WTC11 (cell line): ENCODE measurements at regions not wholly inside any gene's neighbourhood (a gene's known extent, or its start where the extent isn't known, plus 50 kb on each side); places are given as distances from the start of the nearest gene placed in this dataset.

Experiments
- ATAC-seq: fragments of 200-7000 bp; cut with Tn5 transposase; 2 replicates; pipeline ENCODE4 v1.10.0; 2021; ENCODE audit warnings: mild to moderate bottlenecking, moderate library complexity
- CTCF ChIA-PET: fragments of 300-600 bp; sonication (Branson Sonifier 250); formaldehyde crosslinking; loops from one replicate; lab custom pipeline; 2021; ENCODE audit warnings: antibody characterized with exemption; lab: Charles Lee
- POLR2A ChIA-PET: fragments of 350-600 bp; sonication (Branson Sonifier 250); formaldehyde crosslinking; loops from one replicate; lab custom pipeline; 2021; ENCODE audit warnings: antibody characterized with exemption; lab: Charles Lee
- DNase-seq: peaks from one replicate; pipeline ENCODE4 v3.0.0; 2021; ENCODE audit warnings: low spot score
- H3K27ac Mint-ChIP-seq: 2 replicates; pipeline ENCODE4 v1.8.0; 2021; ENCODE audit warnings: mixed read lengths
- H3K27me3 Mint-ChIP-seq: 2 replicates; pipeline ENCODE4 v1.8.0; 2021; ENCODE audit warnings: low read depth, mild to moderate bottlenecking, moderate library complexity, mixed read lengths
- H3K36me3 Mint-ChIP-seq: 2 replicates; pipeline ENCODE4 v1.8.0; 2021; ENCODE audit warnings: mixed read lengths
- H3K4me1 Mint-ChIP-seq: 2 replicates; pipeline ENCODE4 v1.8.0; 2022; ENCODE audit warnings: mixed read lengths
- H3K4me3 Mint-ChIP-seq: 2 replicates; pipeline ENCODE4 v1.8.0; 2021; ENCODE audit warnings: mild to moderate bottlenecking, moderate library complexity, mixed read lengths
- H3K9me3 Mint-ChIP-seq: 2 replicates; pipeline ENCODE4 v1.8.0; 2021; ENCODE audit warnings: mixed read lengths
- AFF4 ChIP-seq: sonication (generic); formaldehyde crosslinking; IDR thresholded peaks from 2 replicates; pipeline ENCODE4 v1.8.1; 2023; ENCODE audit warnings: mild to moderate bottlenecking, missing genetic modification reagents, borderline replicate concordance
- ARID4B ChIP-seq: sonication (generic); formaldehyde crosslinking; IDR thresholded peaks from 2 replicates; pipeline ENCODE4 v1.8.0; 2023; ENCODE audit warnings: missing genetic modification reagents, mild to moderate bottlenecking, borderline replicate concordance
- ATF3 ChIP-seq: sonication (generic); formaldehyde crosslinking; conservative IDR thresholded peaks from 2 replicates; pipeline ENCODE4 v1.8.1; 2022; ENCODE audit warnings: mild to moderate bottlenecking, missing genetic modification reagents
- CREB1 ChIP-seq: sonication (generic); formaldehyde crosslinking; IDR thresholded peaks from 2 replicates; pipeline ENCODE4 v1.8.0; 2023; ENCODE audit warnings: mild to moderate bottlenecking, missing genetic modification reagents
- CREM ChIP-seq: sonication (generic); formaldehyde crosslinking; IDR thresholded peaks from 2 replicates; pipeline ENCODE4 v1.8.1; 2022; ENCODE audit warnings: mild to moderate bottlenecking, missing genetic modification reagents, moderate library complexity
- CTCF ChIP-seq: fragments of 200-600 bp; IDR thresholded peaks from 2 replicates; pipeline ENCODE4 v1.8.0; 2022; ENCODE audit warnings: antibody characterized with exemption
- E2F5 ChIP-seq: sonication (generic); formaldehyde crosslinking; IDR thresholded peaks from 2 replicates; pipeline ENCODE4 v1.8.1; 2022; ENCODE audit warnings: mild to moderate bottlenecking, moderate library complexity, missing genetic modification reagents
- EMX1 ChIP-seq: fragments of 250-450 bp; sonication (Bioruptor Pico); IDR thresholded peaks from 2 replicates; pipeline ENCODE4 v1.8.0; 2021; ENCODE audit warnings: mild to moderate bottlenecking
- ETV6 ChIP-seq: sonication (generic); formaldehyde crosslinking; IDR thresholded peaks from 2 replicates; pipeline ENCODE4 v1.8.1; 2022; ENCODE audit warnings: mild to moderate bottlenecking, missing genetic modification reagents
- FOXK1 ChIP-seq: sonication (generic); formaldehyde crosslinking; IDR thresholded peaks from 2 replicates; pipeline ENCODE4 v1.8.0; 2022; ENCODE audit warnings: mild to moderate bottlenecking, moderate library complexity, missing genetic modification reagents
- HMGA2 ChIP-seq: fragments of 250-450 bp; sonication (Bioruptor Pico); IDR thresholded peaks from 2 replicates; pipeline ENCODE4 v1.4.0; 2021; ENCODE audit warnings: mild to moderate bottlenecking, moderate library complexity
- IRF1 ChIP-seq: sonication (generic); formaldehyde crosslinking; IDR thresholded peaks from 2 replicates; pipeline ENCODE4 v1.8.0; 2023; ENCODE audit warnings: missing genetic modification reagents
- NFYB ChIP-seq: sonication (generic); formaldehyde crosslinking; conservative IDR thresholded peaks from 2 replicates; pipeline ENCODE4 v1.8.0; 2022; ENCODE audit warnings: low read depth, missing genetic modification reagents
- NR2C2 ChIP-seq: sonication (generic); formaldehyde crosslinking; IDR thresholded peaks from 2 replicates; pipeline ENCODE4 v1.8.0; 2022; ENCODE audit warnings: mild to moderate bottlenecking, missing genetic modification reagents
- PREB ChIP-seq: sonication (generic); formaldehyde crosslinking; IDR thresholded peaks from 2 replicates; pipeline ENCODE4 v1.8.1; 2022; ENCODE audit warnings: mild to moderate bottlenecking, missing genetic modification reagents, moderate library complexity, borderline replicate concordance
- PRRX2 ChIP-seq: fragments of 250-450 bp; sonication (Bioruptor Pico); IDR thresholded peaks from 2 replicates; pipeline ENCODE4 v1.8.0; 2021; ENCODE audit warnings: mild to moderate bottlenecking
- RELA ChIP-seq: sonication (generic); formaldehyde crosslinking; IDR thresholded peaks from 2 replicates; pipeline ENCODE4 v1.8.1; 2022; ENCODE audit warnings: missing genetic modification reagents, mild to moderate bottlenecking, borderline replicate concordance
- RORB ChIP-seq: fragments of 250-450 bp; sonication (Bioruptor Pico); IDR thresholded peaks from 2 replicates; pipeline ENCODE4 v1.9.0; 2021; ENCODE audit warnings: mild to moderate bottlenecking
- SMAD4 ChIP-seq: sonication (generic); formaldehyde crosslinking; IDR thresholded peaks from 2 replicates; pipeline ENCODE4 v1.8.0; 2022; ENCODE audit warnings: mild to moderate bottlenecking, missing genetic modification reagents
- ZNF121 ChIP-seq: sonication (generic); formaldehyde crosslinking; IDR thresholded peaks from 2 replicates; pipeline ENCODE4 v1.8.0; 2023; ENCODE audit warnings: missing genetic modification reagents
- ZNF138 ChIP-seq: sonication (generic); formaldehyde crosslinking; conservative IDR thresholded peaks from 2 replicates; pipeline ENCODE4 v1.8.1; 2022; ENCODE audit warnings: mild to moderate bottlenecking, moderate library complexity, missing genetic modification reagents
- ZNF219 ChIP-seq: sonication (generic); formaldehyde crosslinking; IDR thresholded peaks from 2 replicates; pipeline ENCODE4 v1.8.0; 2023; ENCODE audit warnings: missing genetic modification reagents, mild to moderate bottlenecking, borderline replicate concordance
- ZNF263 ChIP-seq: sonication (generic); formaldehyde crosslinking; IDR thresholded peaks from 2 replicates; pipeline ENCODE4 v1.8.1; 2022; ENCODE audit warnings: low read depth, mild to moderate bottlenecking, moderate library complexity, missing genetic modification reagents
- ZNF416 ChIP-seq: fragments of 250-450 bp; sonication (Bioruptor Pico); IDR thresholded peaks from 2 replicates; pipeline ENCODE4 v1.9.0; 2021; ENCODE audit warnings: mild to moderate bottlenecking, inconsistent platforms
- ZNF423 ChIP-seq: fragments of 250-450 bp; sonication (Bioruptor Pico); IDR thresholded peaks from 2 replicates; pipeline ENCODE4 v2.1.2; 2022; ENCODE audit warnings: mild to moderate bottlenecking, moderate library complexity

GRCh38 chr10:57925045-57925444, 342.6 kb downstream of the IPMK start:
- TF ChIP-seq FOXK1 (CRISPR knock-in tag) (no peak), ZNF219 (CRISPR knock-in tag) (no peak), SMAD4 (no peak), RORB (no peak), ZNF416 (CRISPR knock-in tag) (no peak), AFF4 (CRISPR knock-in tag) (no peak), ZNF423 (CRISPR knock-in tag) (no peak), PREB (no peak), NR2C2 (CRISPR knock-in tag) (no peak), CREM (no peak), ARID4B (CRISPR knock-in tag) (no peak), PRRX2 (CRISPR knock-in tag) (no peak), ETV6 (no peak), IRF1 (CRISPR knock-in tag) (no peak), ZNF263 (CRISPR knock-in tag) (no peak), HMGA2 (CRISPR knock-in tag) (no peak), RELA (CRISPR knock-in tag) (no peak)
- TF ChIP-seq, all 79 proteins: peak for 0
- no peaks in the 10 kb centered on the region for H3K27me3 Mint-ChIP-seq
- no peak for ATAC-seq
- no peaks in the 10 kb centered on the region for H3K4me1 Mint-ChIP-seq
- no peak overlapping the region for H3K4me3 Mint-ChIP-seq
- ChIA-PET CTCF (no interaction called here), POLR2A (no interaction called here)
- peaks cover 20% of the 10 kb centered on the region for H3K9me3 Mint-ChIP-seq
- DNase-seq: no peak
- no peaks in the 10 kb centered on the region for H3K36me3 Mint-ChIP-seq
- no peak overlapping the region for H3K27ac Mint-ChIP-seq

GRCh38 chr10:57921140-57921539, 346.6 kb downstream of the IPMK start:
- POLR2A ChIA-PET: no interaction called here
- DNase-seq: no peak
- no peak overlapping the region for H3K4me3 Mint-ChIP-seq
- ATAC-seq: no peak
- H3K9me3 Mint-ChIP-seq: no peaks in the 10 kb centered on the region
- peaks cover 4% of the 10 kb centered on the region for H3K4me1 Mint-ChIP-seq
- H3K36me3 Mint-ChIP-seq: no peaks in the 10 kb centered on the region
- no peak overlapping the region; the same call in 1 of the 2 replicates for H3K27ac Mint-ChIP-seq
- no peaks in the 10 kb centered on the region for H3K27me3 Mint-ChIP-seq
- CTCF ChIA-PET: no interaction called here
- no peak for TF ChIP-seq EMX1 (CRISPR knock-in tag)
- no peak for TF ChIP-seq ZNF138 (CRISPR knock-in tag)
- no peak for TF ChIP-seq E2F5 (CRISPR knock-in tag)
- no peak for TF ChIP-seq ZNF121 (CRISPR knock-in tag)
- no peak for TF ChIP-seq NFYB (CRISPR knock-in tag)
- no peak for TF ChIP-seq CREB1
- TF ChIP-seq PRRX2 (CRISPR knock-in tag): no peak
- no peak for TF ChIP-seq ATF3 (CRISPR knock-in tag)
- no peak for TF ChIP-seq RORB
- TF ChIP-seq CTCF: no peak
